Thymus (tissue), 11 donors: ENCODE measurements at regions not wholly inside any gene's neighbourhood (a gene's known extent, or its start where the extent isn't known, plus 50 kb on each side); places are given as distances from the start of the nearest gene placed in this dataset.
A peak's percentile ranks its signal among the peaks of the same experiment; 100 is the strongest.

Source experiments
- DNase-seq, 9 donors: peaks; one replicate each; pipeline ENCODE4 v3.0.0-alpha.2; 2013; ENCODE audit warnings: low spot score in 9 of 9, low read depth in 6 of 9, missing footprints in 1 of 9
- H3K27ac ChIP-seq, 2 donors: one replicate each; pipeline ENCODE4 v1.5.1; 2013; ENCODE audit warnings: control low read depth in 1 of 2, low read depth in 1 of 2, low read length in 1 of 2, mild to moderate bottlenecking in 1 of 2, moderate library complexity in 1 of 2
- H3K27me3 ChIP-seq, 2 donors: one replicate each; pipeline ENCODE4 v1.5.1; 2013; ENCODE audit warnings: low read length in 1 of 2; ENCODE audit not compliant: control insufficient read depth in 2 of 2, insufficient read depth in 1 of 2
- H3K36me3 ChIP-seq, 2 donors: one replicate each; pipeline ENCODE4 v1.5.1; 2013; ENCODE audit warnings: low read length in 1 of 2, mild to moderate bottlenecking in 1 of 2, moderate library complexity in 1 of 2; ENCODE audit not compliant: control insufficient read depth in 2 of 2, insufficient read depth in 2 of 2
- H3K4me1 ChIP-seq, 2 donors: one replicate each; pipeline ENCODE4 v1.5.1; 2013; ENCODE audit warnings: low read length in 2 of 2; ENCODE audit not compliant: control insufficient read depth in 2 of 2, insufficient read depth in 2 of 2
- H3K4me3 ChIP-seq, 2 donors: one replicate each; pipeline ENCODE4 v1.5.1; 2013; ENCODE audit warnings: low read length in 2 of 2, control low read depth in 1 of 2, mild to moderate bottlenecking in 1 of 2
- H3K9me3 ChIP-seq, 2 donors: one replicate each; pipeline ENCODE4 v1.5.1; 2013; ENCODE audit warnings: low read length in 1 of 2, mild to moderate bottlenecking in 1 of 2; ENCODE audit not compliant: control insufficient read depth in 2 of 2, insufficient read depth in 1 of 2
- WGBS: extraction: QIAGEN DNeasy Blood & Tissue Kit; methylation state at CpG from one replicate; pipeline ENCODE4 v1.1.7; 2013; 5-methylcytosine and 5-hydroxymethylcytosine counted together
- donor health status: healthy.

- no peak for DNase-seq
- H3K4me3 ChIP-seq: no peak overlapping the region
- no peak overlapping the region for H3K27ac ChIP-seq
Measured at GRCh38 chr5:164735334-164735733, 1229.9 kb downstream of the MAT2B start.

GRCh38 chr5:164741376-164741775, 1236.0 kb downstream of the MAT2B start:
- peak overlapping the region in 1 of 2 donors; percentile 28 for H3K27ac ChIP-seq
- H3K27me3 ChIP-seq: no peaks in the 10 kb centered on the region
- 93% methylated on average over 3 of the region's 3 CpGs for WGBS

More at GRCh38 chr5:164735334-164735733, 1229.9 kb downstream of the MAT2B start:
- Histone ChIP-seq H3K9me3 (no peaks in the 10 kb centered on the region), H3K36me3 (no peaks in the 10 kb centered on the region), H3K4me1 (no peaks in the 10 kb centered on the region), H3K27me3 (no peaks in the 10 kb centered on the region)

GRCh38 chr5:164742025-164742424, 1236.6 kb downstream of the MAT2B start:
- H3K4me1 ChIP-seq: peaks cover 0 to 12% of the 10 kb centered on the region in 2 donors
- WGBS: 22% methylated on average over 5 of the region's 5 CpGs

More at GRCh38 chr5:164741376-164741775, 1236.0 kb downstream of the MAT2B start:
- Histone ChIP-seq H3K36me3 (no peaks in the 10 kb centered on the region), H3K4me3 (no peak overlapping the region), H3K4me1 (peaks cover 0 to 12% of the 10 kb centered on the region in 2 donors), H3K9me3 (no peaks in the 10 kb centered on the region)
- peak in 3 of 9 donors; percentile 0 to 25 (median 7) for DNase-seq

GRCh38 chr5:164746723-164747122, 1241.3 kb downstream of the MAT2B start:
- no peak for DNase-seq
- Histone ChIP-seq H3K4me3 (no peak overlapping the region), H3K4me1 (peaks cover 0 to 4% of the 10 kb centered on the region in 2 donors), H3K27ac (no peak overlapping the region), H3K9me3 (no peaks in the 10 kb centered on the region), H3K27me3 (no peaks in the 10 kb centered on the region), H3K36me3 (no peaks in the 10 kb centered on the region)

More at GRCh38 chr5:164742025-164742424, 1236.6 kb downstream of the MAT2B start:
- Histone ChIP-seq H3K27me3 (no peaks in the 10 kb centered on the region), H3K27ac (peak overlapping the region in 1 of 2 donors; percentile 71), H3K9me3 (no peaks in the 10 kb centered on the region), H3K36me3 (no peaks in the 10 kb centered on the region), H3K4me3 (no peak overlapping the region)
- peak in 8 of 9 donors; percentile 25 to 85 (median 56) for DNase-seq

- no peak for DNase-seq
- H3K9me3 ChIP-seq: no peaks in the 10 kb centered on the region
- peaks cover 0 to 2% of the 10 kb centered on the region in 2 donors for H3K4me1 ChIP-seq
- H3K36me3 ChIP-seq: no peaks in the 10 kb centered on the region
- no peak overlapping the region for H3K27ac ChIP-seq
- 94% methylated on average over 1 of the region's 1 CpG for WGBS
- H3K4me3 ChIP-seq: no peak overlapping the region
- H3K27me3 ChIP-seq: no peaks in the 10 kb centered on the region
Measured at GRCh38 chr5:164747371-164747770, 1242.0 kb downstream of the MAT2B start.

GRCh38 chr5:164748861-164749260, 1243.4 kb downstream of the MAT2B start:
- no peaks in the 10 kb centered on the region for H3K36me3 ChIP-seq
- no peak overlapping the region for H3K4me3 ChIP-seq
- H3K4me1 ChIP-seq: no peaks in the 10 kb centered on the region
- no peak overlapping the region for H3K27ac ChIP-seq
- no peaks in the 10 kb centered on the region for H3K9me3 ChIP-seq
- DNase-seq: no peak
- no peaks in the 10 kb centered on the region for H3K27me3 ChIP-seq

- Histone ChIP-seq H3K36me3 (no peaks in the 10 kb centered on the region), H3K4me1 (no peaks in the 10 kb centered on the region), H3K27ac (no peak overlapping the region), H3K9me3 (no peaks in the 10 kb centered on the region), H3K27me3 (no peaks in the 10 kb centered on the region), H3K4me3 (no peak overlapping the region)
- WGBS: 89% methylated on average over 1 of the region's 1 CpG
- DNase-seq: no peak
Measured at GRCh38 chr5:164753434-164753833, 1248.0 kb downstream of the MAT2B start.

GRCh38 chr5:164763206-164763605, 1257.8 kb downstream of the MAT2B start:
- Histone ChIP-seq H3K27ac (no peak overlapping the region), H3K4me3 (no peak overlapping the region), H3K36me3 (no peaks in the 10 kb centered on the region), H3K27me3 (no peaks in the 10 kb centered on the region), H3K9me3 (no peaks in the 10 kb centered on the region), H3K4me1 (no peaks in the 10 kb centered on the region)
- WGBS: 96% methylated on average over 2 of the region's 2 CpGs
- no peak for DNase-seq

- no peaks in the 10 kb centered on the region for H3K27me3 ChIP-seq
- no peak overlapping the region for H3K27ac ChIP-seq
- DNase-seq: no peak
- WGBS: 91% methylated on average over 3 of the region's 3 CpGs
- no peaks in the 10 kb centered on the region for H3K4me1 ChIP-seq
- no peaks in the 10 kb centered on the region for H3K36me3 ChIP-seq
- no peaks in the 10 kb centered on the region for H3K9me3 ChIP-seq
- H3K4me3 ChIP-seq: no peak overlapping the region
Measured at GRCh38 chr5:164772122-164772521, 1266.7 kb downstream of the MAT2B start.

- WGBS: 77% methylated on average over 3 of the region's 3 CpGs
- no peaks in the 10 kb centered on the region for H3K9me3 ChIP-seq
- no peak overlapping the region for H3K4me3 ChIP-seq
- no peak for DNase-seq
- no peak overlapping the region for H3K27ac ChIP-seq
- H3K27me3 ChIP-seq: no peaks in the 10 kb centered on the region
- H3K4me1 ChIP-seq: no peaks in the 10 kb centered on the region
- H3K36me3 ChIP-seq: no peaks in the 10 kb centered on the region
Measured at GRCh38 chr5:164784230-164784629, 1278.8 kb downstream of the MAT2B start.
